Neural cell (in vitro differentiated cells): ENCODE measurements at regions not wholly inside any gene's neighbourhood (a gene's known extent, or its start where the extent isn't known, plus 50 kb on each side); places are given as distances from the start of the nearest gene placed in this dataset.

ENCODE experiments used
- H2AFZ ChIP-seq: fragments of 200-600, 300-800 bp; sonication (generic), shearing (Covaris generic); 2 replicates; pipeline ENCODE4 v1.6.0; 2014; ENCODE audit warnings: low read depth, mild to moderate bottlenecking, antibody characterized with exemption, low read length, moderate library complexity
- H3F3A ChIP-seq: fragments of 200-600 bp; shearing (Covaris generic); 2 replicates; pipeline ENCODE4 v1.6.1; 2016; ENCODE audit warnings: mild to moderate bottlenecking, moderate library complexity, mixed read lengths, antibody characterized with exemption, low read length; ENCODE audit not compliant: insufficient read depth, poor library complexity, severe bottlenecking
- H3K27ac ChIP-seq: fragments of 200-600, 300-800 bp; sonication (generic), shearing (Covaris generic); 2 replicates; pipeline ENCODE4 v1.5.1; 2014; ENCODE audit warnings: mild to moderate bottlenecking, low read length, moderate library complexity
- H3K27me3 ChIP-seq: fragments of 300-800, 200-600 bp; sonication (generic), shearing (Covaris generic); 2 replicates; pipeline ENCODE4 v1.6.0; 2014; ENCODE audit warnings: mild to moderate bottlenecking, low read depth, low read length, moderate library complexity; ENCODE audit not compliant: insufficient read depth
- H3K36me3 ChIP-seq: fragments of 300-800, 200-600 bp; sonication (generic), shearing (Covaris generic); 2 replicates; pipeline ENCODE4 v1.5.1; 2014; ENCODE audit warnings: mild to moderate bottlenecking, antibody characterized with exemption, low read length, moderate library complexity; ENCODE audit not compliant: insufficient read depth
- H3K4me2 ChIP-seq: fragments of 300-800, 200-600 bp; sonication (generic), shearing (Covaris generic); 2 replicates; pipeline ENCODE4 v1.6.0; 2014; ENCODE audit warnings: mild to moderate bottlenecking, low read length
- H3K4me3 ChIP-seq: fragments of 300-800, 200-600 bp; sonication (generic), shearing (Covaris generic); 2 replicates; pipeline ENCODE4 v1.5.1; 2014; ENCODE audit warnings: mild to moderate bottlenecking, low read length, moderate library complexity
- H3K79me2 ChIP-seq: fragments of 200-600 bp; shearing (Covaris generic); replicated peaks from 2 replicates; pipeline ENCODE4 v1.6.0; 2014; ENCODE audit warnings: mild to moderate bottlenecking, low read length, moderate library complexity; ENCODE audit not compliant: insufficient read depth
- H3K9ac ChIP-seq: fragments of 300-800, 200-600 bp; sonication (generic), shearing (Covaris generic); 2 replicates; pipeline ENCODE4 v1.6.1; 2016; ENCODE audit warnings: mild to moderate bottlenecking, low read length, mixed read lengths
- H3K9me2 ChIP-seq: fragments of 200-600 bp; shearing (Covaris generic); 2 replicates; pipeline ENCODE4 v1.6.1; 2016; ENCODE audit warnings: mild to moderate bottlenecking, low read length, mixed read lengths; ENCODE audit not compliant: insufficient read depth
- H3K9me3 ChIP-seq: fragments of 200-600, 300-800 bp; sonication (generic), shearing (Covaris generic); 2 replicates; pipeline ENCODE4 v1.6.1; 2016; ENCODE audit warnings: mild to moderate bottlenecking, mixed run types, low read length, moderate library complexity, mixed read lengths
- H4K20me1 ChIP-seq: fragments of 200-600 bp; shearing (Covaris generic); 2 replicates; pipeline ENCODE4 v1.6.1; 2016; ENCODE audit warnings: mild to moderate bottlenecking, mixed run types; ENCODE audit not compliant: insufficient read depth
- CTCF ChIP-seq: fragments of 450-650 bp; IDR thresholded peaks from 2 replicates; pipeline ENCODE4 v1.5.1; 2014; ENCODE audit warnings: antibody characterized with exemption, mild to moderate bottlenecking, moderate library complexity; ENCODE audit not compliant: poor library complexity, severe bottlenecking
- EP300 ChIP-seq: fragments of 450-650 bp; conservative IDR thresholded peaks from 2 replicates; pipeline ENCODE4 v1.6.1; 2014; ENCODE audit warnings: antibody characterized with exemption, mild to moderate bottlenecking, moderate library complexity; ENCODE audit not compliant: poor library complexity, severe bottlenecking
- EZH2 ChIP-seq: fragments of 200-600, 300-800 bp; shearing (Covaris generic), sonication (generic); IDR thresholded peaks from 2 replicates; pipeline ENCODE4 v1.6.1; 2014; ENCODE audit warnings: antibody characterized with exemption, low read length, borderline replicate concordance, mild to moderate bottlenecking; ENCODE audit not compliant: insufficient read depth, poor library complexity, severe bottlenecking
- MXI1 ChIP-seq: fragments of 450-650 bp; conservative IDR thresholded peaks from 2 replicates; pipeline ENCODE4 v1.6.1; 2014; ENCODE audit warnings: antibody characterized with exemption, mild to moderate bottlenecking; ENCODE audit not compliant: poor library complexity, severe bottlenecking
- POLR2AphosphoS5 ChIP-seq: IDR thresholded peaks from 2 replicates; pipeline ENCODE4 v1.6.1; 2012
- RAD21 ChIP-seq: fragments of 450-650 bp; conservative IDR thresholded peaks from 2 replicates; pipeline ENCODE4 v1.6.1; 2014; ENCODE audit warnings: antibody characterized with exemption, mild to moderate bottlenecking, moderate library complexity
- REST ChIP-seq: IDR thresholded peaks from 2 replicates; pipeline ENCODE4 v1.6.1; 2012; ENCODE audit warnings: borderline replicate concordance
- SMC3 ChIP-seq: fragments of 450-650 bp; conservative IDR thresholded peaks from 2 replicates; pipeline ENCODE4 v1.6.1; 2014; ENCODE audit warnings: antibody characterized with exemption, mild to moderate bottlenecking, moderate library complexity; ENCODE audit not compliant: poor library complexity
- TAF1 ChIP-seq: IDR thresholded peaks from 2 replicates; pipeline ENCODE4 v1.6.1; 2012; ENCODE audit warnings: low read depth

GRCh38 chr2:188752311-188752710 lies 221.9 kb upstream of the COL3A1 start:
- Histone ChIP-seq H3K4me2 (no peak overlapping the region), H2AFZ (no peak overlapping the region), H3F3A (no peaks in the 10 kb centered on the region), H3K36me3 (no peaks in the 10 kb centered on the region), H3K9me3 (no peaks in the 10 kb centered on the region), H3K4me3 (no peak overlapping the region), H3K9ac (no peak overlapping the region), H3K27me3 (no peaks in the 10 kb centered on the region), H3K9me2 (no peaks in the 10 kb centered on the region), H3K79me2 (no peaks in the 10 kb centered on the region), H3K27ac (no peak overlapping the region), H4K20me1 (no peaks in the 10 kb centered on the region)
- TF ChIP-seq REST (no peak), EZH2 (no peak), CTCF (no peak)

GRCh38 chr2:188762151-188762550 lies 212.0 kb upstream of the COL3A1 start:
- Histone ChIP-seq H3K4me2 (no peak overlapping the region), H3K9ac (no peak overlapping the region), H3K36me3 (no peaks in the 10 kb centered on the region), H3F3A (no peaks in the 10 kb centered on the region), H3K9me2 (no peaks in the 10 kb centered on the region), H4K20me1 (no peaks in the 10 kb centered on the region), H3K4me3 (no peak overlapping the region), H3K9me3 (no peaks in the 10 kb centered on the region), H2AFZ (no peak overlapping the region), H3K27ac (no peak overlapping the region), H3K27me3 (no peaks in the 10 kb centered on the region), H3K79me2 (no peaks in the 10 kb centered on the region)
- no peak for TF ChIP-seq CTCF
- no peak for TF ChIP-seq SMC3
- TF ChIP-seq REST, result no peak
- no peak for TF ChIP-seq TAF1
- no peak for TF ChIP-seq POLR2AphosphoS5
- TF ChIP-seq MXI1, result no peak
- no peak for TF ChIP-seq RAD21
- no peak for TF ChIP-seq EP300
- TF ChIP-seq EZH2, result no peak
